B cell (primary cell): ENCODE measurements at regions not wholly inside any gene's neighbourhood (a gene's known extent, or its start where the extent isn't known, plus 50 kb on each side); places are given as distances from the start of the nearest gene placed in this dataset.

Source experiments
- ATAC-seq: fragments of 200-7000 bp; cut with Tn5 transposase; one replicate; pipeline ENCODE4 v1.10.0; 2021; ENCODE audit warnings: low read depth, mild to moderate bottlenecking, moderate number of reproducible peaks, moderate library complexity
- CTCF ChIA-PET: fragments of 350-600 bp; sonication (Branson Sonifier 250); formaldehyde crosslinking; loops from one replicate; lab custom pipeline; 2021; ENCODE audit warnings: antibody characterized with exemption, inconsistent platforms; lab: Charles Lee
- POLR2A ChIA-PET: fragments of 350-600 bp; sonication (Branson Sonifier 250); formaldehyde crosslinking; loops from one replicate; lab custom pipeline; 2021; ENCODE audit warnings: antibody characterized with exemption; lab: Charles Lee
- DNase-seq: peaks from one replicate; pipeline ENCODE4 v3.0.0; 2013
- H2AFZ ChIP-seq: 2 replicates; pipeline ENCODE4 v1.6.1; 2012; ENCODE audit warnings: mild to moderate bottlenecking, low read depth, low read length; ENCODE audit not compliant: insufficient read depth, poor library complexity, severe bottlenecking
- H3K27ac ChIP-seq, 2 donors: 1 replicate in 1 of 2; 2 replicates in 1 of 2; pipeline ENCODE4 v1.5.1; 2012 to 2013; ENCODE audit warnings: low read length in 2 of 2, mild to moderate bottlenecking in 2 of 2, moderate library complexity in 1 of 2
- H3K27me3 ChIP-seq, 4 experiments: fragments of 200-600 bp in 1 of 4; sonication (generic) in 1 of 4; replicated peaks in 1 of 4; 1 replicate in 2 of 4; 2 replicates in 2 of 4; pipeline versions ENCODE4 v1.6.1 to v1.7.0; 2013 to 2016; ENCODE audit warnings: low read length in 3 of 4, mild to moderate bottlenecking in 2 of 4, mixed read lengths in 1 of 4, moderate library complexity in 1 of 4; ENCODE audit not compliant: insufficient read depth in 4 of 4, control insufficient read depth in 3 of 4; ENCODE audit errors: control extremely low read depth in 1 of 4
- H3K36me3 ChIP-seq, 2 experiments: replicated peaks in 1 of 2; 1 replicate in 1 of 2; 2 replicates in 1 of 2; pipeline versions ENCODE4 v1.6.1 to v1.7.1; 2013; ENCODE audit warnings: low read length in 1 of 2; ENCODE audit not compliant: insufficient read depth in 2 of 2, control insufficient read depth in 1 of 2; ENCODE audit errors: control extremely low read depth in 1 of 2, extremely low read depth in 1 of 2
- H3K4me1 ChIP-seq, 2 donors: fragments of 200-600 bp in 1 of 2; sonication (generic) in 1 of 2; 1 replicate in 1 of 2; 2 replicates in 1 of 2; pipeline versions ENCODE4 v1.5.1 to v1.6.1; 2013 to 2017; ENCODE audit warnings: low read length in 2 of 2; ENCODE audit not compliant: control insufficient read depth in 2 of 2, insufficient read depth in 2 of 2
- H3K4me2 ChIP-seq: replicated peaks from 2 replicates; pipeline ENCODE3; 2012; ENCODE audit warnings: mild to moderate bottlenecking, low read depth, low read length; ENCODE audit not compliant: poor library complexity, severe bottlenecking
- H3K4me3 ChIP-seq, 5 experiments: fragments of 200-600 bp in 1 of 5; sonication (generic) in 1 of 5; 1 replicate in 3 of 5; 2 replicates in 2 of 5; pipeline versions ENCODE4 v1.5.1 to v1.7.0; 2011 to 2016; ENCODE audit warnings: low read length in 4 of 5, mild to moderate bottlenecking in 4 of 5, low read depth in 2 of 5, control low read depth in 1 of 5, moderate library complexity in 1 of 5; ENCODE audit not compliant: insufficient read depth in 1 of 5; ENCODE audit errors: control extremely low read depth in 1 of 5, extremely low read depth in 1 of 5
- H3K79me2 ChIP-seq: fragments of 200-600 bp; sonication (generic); one replicate; pipeline ENCODE4 v1.6.0; 2016; ENCODE audit warnings: low read length; ENCODE audit not compliant: control insufficient read depth, insufficient read depth
- H3K9ac ChIP-seq: fragments of 200-600 bp; sonication (generic); 2 replicates; pipeline ENCODE4 v1.6.1; 2017; ENCODE audit warnings: mild to moderate bottlenecking, low read length, moderate library complexity
- H3K9me3 ChIP-seq, 3 donors: one replicate each; pipeline versions ENCODE4 v1.6.1 to v1.7.1; 2013; ENCODE audit warnings: low read length in 2 of 3; ENCODE audit not compliant: control insufficient read depth in 2 of 3, insufficient read depth in 1 of 3; ENCODE audit errors: control extremely low read depth in 1 of 3
- H4K20me1 ChIP-seq: 2 replicates; pipeline ENCODE4 v1.6.0; 2012; ENCODE audit warnings: mild to moderate bottlenecking, low read length; ENCODE audit not compliant: insufficient read depth, control insufficient read depth, poor library complexity, severe bottlenecking
- H3K27ac Mint-ChIP-seq: one replicate; pipeline ENCODE4 v1.8.0; 2021; ENCODE audit warnings: mixed read lengths
- H3K27me3 Mint-ChIP-seq: one replicate; pipeline ENCODE4 v1.8.0; 2021; ENCODE audit warnings: mixed read lengths
- H3K4me1 Mint-ChIP-seq: one replicate; pipeline ENCODE4 v1.8.0; 2021; ENCODE audit warnings: mixed read lengths
- H3K4me3 Mint-ChIP-seq: one replicate; pipeline ENCODE4 v1.8.0; 2021; ENCODE audit warnings: mixed read lengths
- H3K9me3 Mint-ChIP-seq: one replicate; pipeline ENCODE4 v1.8.0; 2022; ENCODE audit warnings: mixed read lengths; ENCODE audit not compliant: insufficient read depth
- CTCF ChIP-seq: fragments of 200-600 bp; IDR thresholded peaks from one replicate; pipeline ENCODE4 v1.8.0; 2022; ENCODE audit warnings: antibody characterized with exemption, mild to moderate bottlenecking
- EZH2 ChIP-seq: IDR thresholded peaks from 2 replicates; pipeline ENCODE4 v1.6.1; 2012; ENCODE audit warnings: borderline replicate concordance, low read depth, mild to moderate bottlenecking, moderate library complexity, low read length; ENCODE audit not compliant: insufficient read depth, poor library complexity, severe bottlenecking
- WGBS: methylation state at CpG from one replicate; pipeline ENCODE4 v1.1.5; 2013; ENCODE audit warnings: missing lambda C conversion rate; ENCODE audit not compliant: insufficient coverage; 5-methylcytosine and 5-hydroxymethylcytosine counted together
- intact Hi-C: fragments of 100-400 bp; cut with micrococcal nuclease; formaldehyde crosslinking; loops from one replicate; pipeline ENCODE4 v1.10.0; 2022

GRCh38 chr10:31120392-31120791 lies 88.7 kb upstream of the ZNF438 start:
- H3K9me3 Mint-ChIP-seq, result no peaks in the 10 kb centered on the region
- no peaks in the 10 kb centered on the region for H3K4me1 Mint-ChIP-seq
- ATAC-seq (no peak), DNase-seq (no peak)
- Histone ChIP-seq H3K27ac (no peak overlapping the region), H3K4me2 (no peak overlapping the region), H3K79me2 (no peaks in the 10 kb centered on the region), H2AFZ (no peak overlapping the region), H3K4me1 (no peaks in the 10 kb centered on the region), H3K36me3 (no peaks in the 10 kb centered on the region), H3K9ac (no peak overlapping the region), H3K4me3 (no peak overlapping the region), H3K9me3 (peaks cover 0 to 6% (median 0%) of the 10 kb centered on the region in 3 donors), H3K27me3 (no peaks in the 10 kb centered on the region), H4K20me1 (no peaks in the 10 kb centered on the region)
- peaks cover 3% of the 10 kb centered on the region for H3K27me3 Mint-ChIP-seq
- no CpG with 5 or more reads among the region's 1 CpG for WGBS
- TF ChIP-seq EZH2 (no peak), CTCF (no peak)
- intact Hi-C loops, result no loop called here
- ChIA-PET POLR2A (no interaction called here), CTCF (no interaction called here)
- H3K27ac Mint-ChIP-seq, result no peak overlapping the region
- no peak overlapping the region for H3K4me3 Mint-ChIP-seq

GRCh38 chr10:31120961-31121685 lies 89.5 kb upstream of the ZNF438 start:
- Histone ChIP-seq H3K79me2 (no peaks in the 10 kb centered on the region), H3K27ac (no peak overlapping the region), H2AFZ (no peak overlapping the region), H3K4me2 (no peak overlapping the region), H3K9me3 (peaks cover 0 to 3% (median 0%) of the 10 kb centered on the region in 3 donors), H3K4me1 (no peaks in the 10 kb centered on the region), H3K27me3 (no peaks in the 10 kb centered on the region), H3K36me3 (no peaks in the 10 kb centered on the region), H3K9ac (no peak overlapping the region), H4K20me1 (no peaks in the 10 kb centered on the region), H3K4me3 (no peak overlapping the region)
- Mint-ChIP-seq H3K27me3 (peaks cover 3% of the 10 kb centered on the region), H3K27ac (no peak overlapping the region), H3K4me3 (no peak overlapping the region), H3K9me3 (no peaks in the 10 kb centered on the region), H3K4me1 (no peaks in the 10 kb centered on the region)
- intact Hi-C loops, result no loop called here
- POLR2A ChIA-PET, result no interaction called here
- no peak for ATAC-seq
- no peak for TF ChIP-seq CTCF
- TF ChIP-seq EZH2, result no peak
- CTCF ChIA-PET, result interaction anchor here (0.7 kb wide), 1 partner anchor 12 kb away, joined by 5 read pairs; no protein-coding TSS in a partner anchor
- no peak for DNase-seq
- WGBS, result 92% methylated on average over 4 of the region's 7 CpGs
